Right lobe of liver (tissue), 6 donors: ENCODE measurements at regions not wholly inside any gene's neighbourhood (a gene's known extent, or its start where the extent isn't known, plus 50 kb on each side); places are given as distances from the start of the nearest gene placed in this dataset.

Experiments used
- ATAC-seq, 4 donors: fragments of 200-7000 bp; cut with Tn5 transposase; one replicate each; pipeline ENCODE4 v1.9.1; 2020; ENCODE audit warnings: mild to moderate bottlenecking in 4 of 4, moderate library complexity in 4 of 4
- DNase-seq, 3 donors: peaks; one replicate each; pipeline ENCODE4 v3.0.0-alpha.2; 2020
- H3K27ac ChIP-seq, 3 donors: fragments of 200-600 bp; one replicate each; pipeline ENCODE4 v1.8.0; 2022
- H3K27me3 ChIP-seq, 2 donors: fragments of 200-600 bp; one replicate each; pipeline ENCODE4 v1.8.0; 2022
- H3K36me3 ChIP-seq, 4 donors: fragments of 200-600 bp; sonication (generic) in 1 of 4; one replicate each; pipeline versions ENCODE4 v1.5.1 to v1.8.0; 2017 to 2022; ENCODE audit warnings: control low read depth in 1 of 4
- H3K4me1 ChIP-seq, 4 donors: fragments of 200-600 bp; sonication (generic) in 1 of 4; one replicate each; pipeline versions ENCODE4 v1.5.1 to v1.8.0; 2017 to 2022; ENCODE audit warnings: control low read depth in 1 of 4
- H3K4me3 ChIP-seq, 3 donors: fragments of 200-600 bp; one replicate each; pipeline ENCODE4 v1.8.0; 2022
- H3K9me3 ChIP-seq, 4 donors: fragments of 200-600 bp; sonication (generic) in 1 of 4; one replicate each; pipeline versions ENCODE4 v1.5.1 to v1.8.0; 2017 to 2022; ENCODE audit warnings: control low read depth in 1 of 4
- POLR2A ChIP-seq: fragments of 450-650 bp; IDR thresholded peaks from one replicate; pipeline ENCODE4 v1.6.1; 2017; ENCODE audit warnings: antibody characterized with exemption, mild to moderate bottlenecking
- WGBS: methylation state at CpG from one replicate; pipeline ENCODE4 v1.1.6; 2018; ENCODE audit warnings: low coverage, low lambda C conversion rate; ENCODE audit not compliant: insufficient coverage; ENCODE audit errors: missing lambda C conversion rate; 5-methylcytosine and 5-hydroxymethylcytosine counted together
- intact Hi-C, 2 donors: fragments of 100-400 bp; cut with DNase I; formaldehyde crosslinking; loops; one replicate each; pipeline versions ENCODE4 v1.11.2 to v1.14.1; 2022
- TF ChIP-seq, protein P1 (sequence below), 4 donors: fragments of 200-600 bp in 3 of 4; fragments of 450-650 bp in 1 of 4; IDR thresholded peaks; one replicate each; pipeline versions ENCODE4 v1.5.1 to v1.8.0; 2016 to 2022; ENCODE audit warnings: antibody characterized with exemption in 4 of 4, mild to moderate bottlenecking in 2 of 4
- donor health status: DM: no; HTN: yes; CAD: no.
- donor health status: DM: no; HTN: no; CAD: no.
- donor health status: DM: no; HTN: no; CAD: no.
- donor health status: DM: no; HTN: yes; CAD: no.
- donor health status: DM: no; HTN: yes; CAD: no.

DNA sequence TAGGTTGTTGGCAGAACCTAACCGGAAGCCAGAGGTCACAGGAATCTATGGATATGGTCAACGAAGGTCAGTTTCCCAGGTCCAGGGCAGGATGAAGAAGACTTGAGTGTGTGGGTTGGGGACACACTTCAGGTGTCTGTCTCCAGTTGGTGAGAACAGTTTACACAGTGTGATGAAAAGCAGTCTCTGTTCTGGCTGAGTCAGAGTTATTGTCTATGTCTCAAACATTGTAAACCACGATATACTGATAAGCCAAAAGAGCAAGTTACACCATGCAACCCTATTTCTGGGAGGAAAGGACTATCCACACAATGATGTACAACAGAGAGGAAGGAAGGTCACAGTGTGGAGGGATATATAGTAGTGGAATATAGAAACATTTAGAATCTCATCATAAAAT, 187.1 kb upstream of the C1QTNF7 start:
- Histone ChIP-seq H3K36me3 (no peaks in the 10 kb centered on the region), H3K27me3 (no peaks in the 10 kb centered on the region), H3K27ac (no peak overlapping the region), H3K4me3 (no peak overlapping the region), H3K4me1 (no peaks in the 10 kb centered on the region), H3K9me3 (no peaks in the 10 kb centered on the region)
- no peak for ATAC-seq
- intact Hi-C loops, result no loop called here
- 34% methylated on average over 3 of the region's 3 CpGs for WGBS
- no peak for TF ChIP-seq POLR2A
- TF ChIP-seq, protein P1, sequence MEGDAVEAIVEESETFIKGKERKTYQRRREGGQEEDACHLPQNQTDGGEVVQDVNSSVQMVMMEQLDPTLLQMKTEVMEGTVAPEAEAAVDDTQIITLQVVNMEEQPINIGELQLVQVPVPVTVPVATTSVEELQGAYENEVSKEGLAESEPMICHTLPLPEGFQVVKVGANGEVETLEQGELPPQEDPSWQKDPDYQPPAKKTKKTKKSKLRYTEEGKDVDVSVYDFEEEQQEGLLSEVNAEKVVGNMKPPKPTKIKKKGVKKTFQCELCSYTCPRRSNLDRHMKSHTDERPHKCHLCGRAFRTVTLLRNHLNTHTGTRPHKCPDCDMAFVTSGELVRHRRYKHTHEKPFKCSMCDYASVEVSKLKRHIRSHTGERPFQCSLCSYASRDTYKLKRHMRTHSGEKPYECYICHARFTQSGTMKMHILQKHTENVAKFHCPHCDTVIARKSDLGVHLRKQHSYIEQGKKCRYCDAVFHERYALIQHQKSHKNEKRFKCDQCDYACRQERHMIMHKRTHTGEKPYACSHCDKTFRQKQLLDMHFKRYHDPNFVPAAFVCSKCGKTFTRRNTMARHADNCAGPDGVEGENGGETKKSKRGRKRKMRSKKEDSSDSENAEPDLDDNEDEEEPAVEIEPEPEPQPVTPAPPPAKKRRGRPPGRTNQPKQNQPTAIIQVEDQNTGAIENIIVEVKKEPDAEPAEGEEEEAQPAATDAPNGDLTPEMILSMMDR (IDR thresholded peaks at IDR 0.05), result no peak
- no peak for DNase-seq

DNA sequence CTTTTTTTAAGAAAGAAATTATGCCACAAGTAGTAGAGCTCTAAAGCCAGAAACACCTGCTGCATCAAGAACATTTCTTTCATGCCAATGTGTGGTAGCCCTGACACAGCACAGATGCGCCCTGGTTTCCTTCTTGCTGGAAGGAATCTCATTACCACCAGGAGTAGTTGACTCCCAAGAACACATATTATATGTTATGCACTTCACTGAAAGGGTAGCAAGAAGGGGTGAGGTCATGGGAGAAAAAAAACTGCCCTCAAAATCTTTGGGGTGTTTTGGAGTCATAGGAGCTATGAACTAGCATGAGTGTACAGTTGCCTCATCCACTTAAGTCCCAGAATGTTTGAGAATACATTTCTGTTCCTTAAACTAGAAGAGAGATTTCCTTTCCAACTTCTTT, 185.8 kb upstream of the C1QTNF7 start:
- H3K36me3 ChIP-seq, result no peaks in the 10 kb centered on the region
- TF ChIP-seq, protein P1 (IDR thresholded peaks at IDR 0.05), result no peak
- TF ChIP-seq POLR2A, result no peak
- no peak overlapping the region for H3K27ac ChIP-seq
- ATAC-seq (no peak), DNase-seq (no peak)
- no peaks in the 10 kb centered on the region for H3K27me3 ChIP-seq
- no CpG with 5 or more reads among the region's 1 CpG for WGBS
- no peaks in the 10 kb centered on the region for H3K4me1 ChIP-seq
- H3K9me3 ChIP-seq, result no peaks in the 10 kb centered on the region
- no peak overlapping the region for H3K4me3 ChIP-seq
- intact Hi-C loops, result no loop called here

DNA sequence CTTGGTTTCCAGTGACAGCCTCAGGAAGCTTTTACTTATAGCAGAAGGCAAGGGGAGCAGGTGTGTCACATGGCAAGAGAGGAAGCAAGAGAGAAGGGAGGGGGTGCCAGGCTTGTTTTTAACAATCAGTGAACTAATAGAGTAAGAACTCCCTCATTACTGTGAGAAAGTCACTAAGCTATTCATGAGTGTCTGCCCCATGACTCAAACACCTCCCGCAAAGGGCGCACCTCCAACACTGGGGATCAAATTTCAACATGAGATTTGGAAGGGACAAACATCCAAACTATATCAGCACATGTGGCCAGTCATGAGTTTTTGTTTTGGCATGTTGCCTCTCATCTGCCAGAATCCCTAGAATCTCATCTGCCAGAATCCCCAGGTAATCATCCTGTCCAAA, 183.5 kb upstream of the C1QTNF7 start:
- Histone ChIP-seq H3K36me3 (no peaks in the 10 kb centered on the region), H3K27ac (no peak overlapping the region), H3K9me3 (no peaks in the 10 kb centered on the region), H3K27me3 (no peaks in the 10 kb centered on the region), H3K4me1 (no peaks in the 10 kb centered on the region), H3K4me3 (no peak overlapping the region)
- ATAC-seq, result no peak
- no peak for DNase-seq
- intact Hi-C loops, result no loop called here
- TF ChIP-seq, protein P1 (IDR thresholded peaks at IDR 0.05), result no peak
- no peak for TF ChIP-seq POLR2A
- WGBS, result 83% methylated on average over 2 of the region's 2 CpGs

DNA sequence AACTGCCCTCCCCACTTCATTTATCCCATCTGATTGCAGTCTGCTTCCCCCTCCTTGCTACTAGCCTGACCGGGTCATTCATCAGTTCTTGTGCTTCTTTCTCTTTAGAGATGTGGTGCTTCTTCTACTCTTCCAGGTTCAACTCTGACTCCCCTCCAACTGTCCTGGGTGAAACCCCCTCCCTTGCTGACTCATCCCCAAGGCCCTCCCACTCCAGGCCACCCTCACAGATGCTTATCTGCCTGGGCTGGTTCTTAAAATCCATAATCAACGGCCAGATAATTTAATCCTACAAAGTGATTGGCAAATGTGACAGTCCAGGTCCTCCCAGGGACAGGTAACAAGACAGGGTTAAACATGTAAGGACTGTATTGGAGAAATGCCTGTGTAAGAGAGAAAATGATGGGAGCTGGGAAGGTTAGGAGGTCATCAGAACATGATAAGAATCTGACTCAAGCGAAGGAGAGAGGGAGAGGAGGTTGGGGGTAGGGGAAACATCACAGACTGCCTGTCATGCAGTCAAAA, 182.8 kb upstream of the C1QTNF7 start:
- DNase-seq (no peak), ATAC-seq (no peak)
- Histone ChIP-seq H3K27me3 (no peaks in the 10 kb centered on the region), H3K4me1 (no peaks in the 10 kb centered on the region), H3K36me3 (no peaks in the 10 kb centered on the region), H3K4me3 (no peak overlapping the region), H3K9me3 (no peaks in the 10 kb centered on the region), H3K27ac (no peak overlapping the region)
- intact Hi-C loops, result no loop called here
- no peak for TF ChIP-seq POLR2A
- TF ChIP-seq, protein P1 (IDR thresholded peaks at IDR 0.05), result no peak
- 40% methylated on average over 3 of the region's 3 CpGs for WGBS

DNA sequence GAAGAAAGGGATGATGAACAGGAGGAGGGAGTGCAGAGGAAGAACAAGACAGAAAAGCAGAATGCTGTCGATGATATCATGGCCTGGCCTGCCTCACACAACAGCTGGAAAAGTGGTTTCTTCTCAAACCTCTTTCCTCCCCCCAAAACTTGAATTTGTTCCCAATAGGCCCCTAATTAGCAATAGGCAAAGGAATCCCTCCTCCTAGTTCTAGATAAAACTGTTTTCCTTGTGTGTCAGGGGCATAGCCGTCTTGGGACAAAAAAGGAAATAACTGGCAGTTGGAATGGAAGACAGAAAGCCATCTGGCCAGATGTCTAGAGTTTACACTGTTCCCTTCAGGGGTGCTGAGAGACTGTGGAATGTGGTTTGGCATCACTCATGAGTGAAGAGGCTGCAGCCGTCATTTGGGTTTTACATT, 177.8 kb upstream of the C1QTNF7 start:
- H3K36me3 ChIP-seq, result no peaks in the 10 kb centered on the region
- no peaks in the 10 kb centered on the region for H3K4me1 ChIP-seq
- no peak overlapping the region for H3K4me3 ChIP-seq
- ATAC-seq, result no peak
- H3K27me3 ChIP-seq, result no peaks in the 10 kb centered on the region
- 69% methylated on average over 3 of the region's 3 CpGs for WGBS
- intact Hi-C loops, result no loop called here
- no peak for DNase-seq
- H3K27ac ChIP-seq, result no peak overlapping the region
- TF ChIP-seq, protein P1 (IDR thresholded peaks at IDR 0.05), result no peak
- TF ChIP-seq POLR2A, result no peak
- H3K9me3 ChIP-seq, result no peaks in the 10 kb centered on the region
